GM18867 (cell line): ENCODE measurements at regions not wholly inside any gene's neighbourhood (a gene's known extent, or its start where the extent isn't known, plus 50 kb on each side); places are given as distances from the start of the nearest gene placed in this dataset.

Experiments
- ATAC-seq: cut with Tn5 transposase; IDR thresholded peaks from one replicate; pipeline ENCODE4 v1.9.1; 2021; ENCODE audit warnings: mild to moderate bottlenecking, moderate library complexity; ENCODE audit not compliant: unreplicated experiment

DNA sequence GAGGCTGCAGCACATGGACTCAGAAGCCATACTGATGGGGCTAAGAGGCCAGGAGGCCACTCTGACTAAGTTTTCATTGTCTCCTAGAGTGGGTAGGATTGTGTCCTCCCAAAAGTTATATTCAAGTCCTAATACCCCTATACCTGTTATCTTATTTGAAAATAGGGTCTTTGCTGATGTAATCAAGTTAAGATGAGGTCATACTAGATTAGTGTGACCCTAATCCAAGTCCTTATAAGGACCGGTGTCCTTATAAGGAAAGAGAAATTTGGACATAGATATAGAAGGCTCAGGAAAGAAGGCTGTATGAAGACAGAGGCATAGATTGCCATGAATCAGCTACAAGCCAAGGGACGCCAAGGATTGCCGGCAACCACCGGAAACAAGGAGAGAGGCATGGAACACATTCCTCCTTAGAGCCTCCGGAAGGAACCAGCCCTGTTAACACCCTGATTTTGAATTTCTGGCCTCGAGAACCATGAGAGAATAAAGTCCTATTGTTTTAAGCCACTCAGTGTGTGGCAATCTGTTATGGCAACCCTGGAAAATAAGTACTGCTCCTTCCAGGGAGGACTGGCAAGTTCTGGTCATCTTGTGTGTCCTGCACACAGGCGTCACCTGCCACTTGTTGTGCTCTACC, 157.0 kb downstream of the EMX2 start:
- ATAC-seq: no peak

DNA sequence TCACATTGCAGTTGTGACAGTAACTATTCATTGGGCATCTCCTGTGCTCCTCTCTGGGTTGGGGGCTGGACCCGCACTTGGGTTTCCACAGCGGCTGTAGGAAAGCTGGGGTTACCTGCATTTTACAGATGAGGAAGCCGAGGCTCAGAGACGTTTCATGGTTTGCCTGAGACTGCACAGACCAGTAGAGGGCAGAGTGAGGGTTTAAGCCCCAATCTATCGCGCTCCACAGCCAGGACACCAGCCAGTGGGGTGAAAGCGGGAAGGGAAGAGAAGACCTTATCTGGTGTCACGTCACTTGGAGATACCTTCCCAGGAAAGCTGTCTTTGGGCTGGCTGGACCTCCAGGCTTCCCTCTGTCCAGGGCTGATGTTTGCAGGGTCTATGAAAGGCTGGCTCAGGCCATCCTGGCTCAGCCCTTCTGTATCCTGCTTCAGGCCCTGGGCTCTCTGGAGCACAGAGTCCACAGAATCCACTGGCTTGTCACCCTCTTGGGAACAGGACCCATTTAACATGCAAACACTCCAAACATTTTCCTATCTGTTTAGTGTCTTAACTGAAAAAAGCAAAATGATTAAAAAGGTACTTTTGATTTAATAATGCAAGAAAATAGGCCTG, 167.7 kb downstream of the EMX2 start:
- ATAC-seq: no peak

DNA sequence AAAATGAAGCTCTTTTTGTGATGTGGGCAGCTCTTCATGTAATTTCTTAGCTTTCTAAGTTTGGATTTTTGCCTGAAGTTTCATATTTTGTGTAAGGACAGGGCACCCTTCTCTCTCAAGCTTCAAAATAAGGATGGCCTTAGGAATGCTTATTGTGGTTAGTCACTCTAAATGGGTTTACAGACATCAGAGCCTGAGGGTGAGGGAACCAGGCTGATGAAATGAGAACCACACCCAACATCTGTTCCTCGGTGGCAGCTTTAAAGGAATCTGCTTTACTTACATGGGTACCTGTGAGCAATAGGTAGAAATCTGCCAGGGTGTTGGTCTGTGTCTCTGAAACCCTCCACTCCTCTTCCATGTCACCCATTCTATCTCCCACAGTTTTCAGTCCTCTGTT, 174.3 kb downstream of the EMX2 start:
- ATAC-seq: no peak

DNA sequence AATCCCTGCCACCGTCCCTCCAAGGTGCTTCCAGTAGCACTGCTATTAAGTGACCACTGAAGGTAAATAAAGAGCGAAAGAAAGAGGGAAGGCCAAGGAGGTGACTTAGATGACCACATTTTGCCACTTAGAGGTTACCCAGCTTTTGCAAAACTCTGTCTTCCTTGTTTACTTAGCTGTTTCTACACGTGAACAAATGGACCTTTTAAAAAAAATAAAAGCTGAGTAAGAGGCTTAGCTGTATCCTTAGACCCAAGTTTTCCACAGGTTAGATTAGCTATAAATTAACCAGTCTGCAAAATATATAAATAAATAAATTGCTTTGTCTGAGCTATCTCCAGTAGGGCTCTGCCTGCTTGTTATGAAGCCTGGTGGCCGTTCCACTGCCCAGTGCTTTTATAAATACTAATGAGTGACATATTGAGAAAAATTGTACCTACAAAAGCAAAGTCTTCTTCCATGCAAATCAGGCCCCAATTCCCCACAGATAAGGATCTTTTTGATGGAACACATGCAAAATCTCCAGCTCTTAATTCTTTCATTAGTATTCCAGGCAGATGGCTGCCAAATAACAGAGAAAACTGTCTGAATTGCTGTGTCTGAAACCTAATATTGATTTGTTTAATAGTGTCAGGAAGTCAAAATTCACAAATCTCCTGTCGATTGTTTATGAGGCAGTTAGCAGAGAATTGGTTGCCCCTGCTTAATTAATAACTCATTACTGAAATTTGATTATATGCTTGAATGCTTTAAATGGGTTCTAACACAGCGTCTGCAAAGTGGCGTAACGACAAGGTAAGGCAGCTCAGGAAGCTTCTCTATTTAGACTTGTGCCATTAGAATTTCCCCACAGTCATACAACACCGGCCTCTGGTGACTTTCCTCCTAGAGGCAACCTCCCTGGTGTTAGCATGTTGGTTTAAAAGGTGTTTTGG, 176.7 kb downstream of the EMX2 start:
- ATAC-seq: no peak

DNA sequence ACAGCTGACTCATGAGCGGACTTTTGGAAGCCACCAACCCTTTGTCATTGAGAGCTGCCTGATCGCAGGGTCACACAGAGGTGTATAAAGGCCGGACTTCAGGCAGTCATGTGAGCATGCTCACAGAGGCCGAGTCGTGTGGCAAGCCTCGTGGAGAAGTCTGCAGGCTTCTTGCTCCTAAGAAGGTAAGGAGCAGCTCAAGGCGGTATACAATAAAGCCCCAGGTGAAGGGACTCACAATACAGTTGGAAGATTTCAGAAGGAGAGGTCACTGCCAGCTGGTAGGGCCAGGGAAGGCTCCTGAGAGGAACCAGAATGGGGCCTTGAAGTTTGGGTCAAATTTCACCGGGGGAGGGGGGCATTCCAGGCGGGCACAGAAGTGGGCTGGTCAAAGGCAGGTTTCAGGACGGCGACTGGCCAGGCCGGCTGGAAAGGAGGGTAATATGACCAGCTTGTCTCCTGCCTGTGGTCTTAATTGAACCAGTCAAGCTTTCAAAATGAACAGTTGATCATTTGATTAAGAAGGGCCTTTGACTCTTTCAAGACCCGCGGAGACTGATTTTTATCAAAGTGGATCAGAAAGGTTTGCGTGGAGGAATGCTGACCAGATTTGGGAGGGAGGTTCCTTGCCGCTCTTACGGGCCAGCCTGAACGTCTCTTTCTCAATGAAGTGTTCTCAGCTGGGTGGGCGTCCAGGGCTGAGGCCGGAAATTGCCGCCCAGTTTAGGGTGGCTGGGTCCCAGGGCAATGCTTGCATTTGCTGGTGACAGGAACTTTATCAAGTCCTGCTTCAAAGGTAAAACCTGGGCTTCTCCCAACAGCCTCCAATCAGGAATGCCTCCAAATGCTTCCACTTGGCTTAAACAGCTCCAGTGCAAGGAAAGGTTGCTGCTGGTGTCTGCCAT, 178.6 kb downstream of the EMX2 start:
- no peak for ATAC-seq

DNA sequence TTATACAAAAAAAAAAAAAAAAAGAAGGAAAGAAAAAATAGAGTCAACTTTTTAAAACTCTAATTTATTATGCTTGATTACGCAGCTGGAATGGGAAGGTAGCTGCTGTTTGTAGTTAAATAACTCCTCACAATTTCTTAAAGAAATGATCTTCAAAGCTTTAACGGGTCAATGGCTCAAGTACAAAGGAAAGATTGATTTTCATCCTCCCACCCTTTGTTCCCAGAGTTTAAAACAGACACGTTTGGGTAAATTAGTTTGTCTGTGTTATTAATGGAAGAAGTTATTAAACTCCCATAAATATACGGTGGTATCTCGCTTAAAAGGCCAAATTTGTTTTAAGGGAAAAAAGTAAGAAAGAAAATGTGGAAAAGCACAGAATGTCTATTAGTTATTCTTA, 179.3 kb downstream of the EMX2 start:
- ATAC-seq: no peak

DNA sequence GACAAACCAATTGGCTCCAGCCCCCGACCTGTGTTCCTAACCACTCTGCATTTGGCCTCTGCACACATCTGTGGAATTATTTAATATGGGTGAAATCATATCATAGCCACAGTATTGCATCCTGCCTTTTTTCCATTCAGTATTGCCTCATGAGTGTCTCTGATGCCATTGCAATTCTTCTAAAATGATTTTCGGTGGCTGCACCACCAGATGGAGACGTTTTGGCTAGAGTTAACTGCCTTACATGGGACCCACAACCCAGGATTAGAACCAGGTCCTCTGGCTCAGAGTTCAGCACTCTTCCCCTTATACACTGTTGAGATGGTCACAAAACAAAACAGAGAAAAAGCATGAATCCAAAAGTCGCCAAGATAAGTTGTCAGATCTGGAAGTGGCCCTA, 180.8 kb downstream of the EMX2 start:
- ATAC-seq: no peak

DNA sequence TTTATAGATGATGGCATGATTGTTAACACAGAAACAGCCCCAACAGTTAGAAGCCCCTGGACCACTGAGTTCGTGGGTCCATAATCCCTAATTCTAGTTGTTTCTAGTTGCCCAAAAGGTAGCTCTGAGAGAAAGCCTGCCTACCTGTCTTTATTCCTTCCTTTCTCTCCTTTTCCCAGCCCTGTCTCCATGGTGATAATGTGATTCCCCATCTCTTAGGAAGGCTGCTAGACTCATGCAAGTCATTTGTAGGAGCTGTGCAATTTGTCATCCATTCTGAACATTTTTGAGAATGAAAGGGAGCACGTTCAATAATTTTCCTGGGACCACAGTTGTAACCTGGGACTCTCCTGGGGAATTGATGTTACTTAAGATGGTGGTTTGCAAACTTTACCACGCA, 183.4 kb downstream of the EMX2 start:
- no peak for ATAC-seq

DNA sequence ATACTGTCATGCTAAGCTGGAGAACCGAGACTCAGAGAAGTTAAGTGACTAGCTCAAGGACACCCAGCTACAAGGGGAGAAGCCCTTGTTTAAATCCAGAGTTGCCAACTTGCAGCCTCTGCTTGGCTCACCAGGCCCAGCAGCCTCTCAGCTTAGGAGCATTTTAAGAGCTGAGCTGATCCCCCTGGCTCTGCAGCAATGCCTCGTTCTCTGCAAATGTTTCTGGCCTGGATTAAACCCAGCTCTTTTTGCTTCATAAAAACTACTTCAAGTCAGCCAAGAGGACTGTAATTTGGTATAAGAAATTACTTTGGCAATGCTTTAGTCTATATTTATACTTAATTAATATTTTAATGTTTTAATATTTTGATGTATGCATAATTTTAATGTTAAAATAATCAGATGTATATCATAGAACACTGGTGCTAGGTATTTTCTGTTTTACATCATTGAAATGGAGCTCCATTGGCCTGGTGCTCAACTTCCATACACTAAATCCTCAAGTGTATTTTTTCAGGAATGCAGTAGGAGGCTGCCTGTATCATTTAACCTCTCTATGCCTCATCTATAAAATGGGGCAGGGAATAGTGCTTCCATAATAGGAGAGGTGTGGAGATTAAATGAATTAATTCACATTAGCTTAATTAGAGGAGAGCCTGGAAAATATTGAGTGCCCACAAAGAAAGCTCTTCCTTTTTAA, 184.2 kb downstream of the EMX2 start:
- ATAC-seq: no peak

DNA sequence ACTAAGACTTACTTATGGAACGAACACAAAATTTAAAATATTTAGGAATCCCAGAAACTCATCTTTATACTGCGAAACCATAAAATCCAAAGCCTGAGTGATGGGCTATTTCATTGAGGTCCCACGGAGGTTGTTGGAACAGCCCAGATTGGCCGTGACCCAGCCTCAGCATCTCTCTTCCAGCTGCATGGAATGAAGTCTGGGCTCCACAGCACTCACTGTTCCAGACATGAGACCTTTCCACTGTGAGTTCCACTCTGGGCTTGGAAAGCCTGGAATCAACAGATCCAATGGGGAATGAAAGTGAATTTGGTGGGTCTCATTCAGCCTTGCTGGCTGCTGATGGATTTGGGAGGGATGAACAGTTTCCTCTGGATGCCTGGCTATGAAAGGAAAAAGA, 184.9 kb downstream of the EMX2 start:
- ATAC-seq: no peak

DNA sequence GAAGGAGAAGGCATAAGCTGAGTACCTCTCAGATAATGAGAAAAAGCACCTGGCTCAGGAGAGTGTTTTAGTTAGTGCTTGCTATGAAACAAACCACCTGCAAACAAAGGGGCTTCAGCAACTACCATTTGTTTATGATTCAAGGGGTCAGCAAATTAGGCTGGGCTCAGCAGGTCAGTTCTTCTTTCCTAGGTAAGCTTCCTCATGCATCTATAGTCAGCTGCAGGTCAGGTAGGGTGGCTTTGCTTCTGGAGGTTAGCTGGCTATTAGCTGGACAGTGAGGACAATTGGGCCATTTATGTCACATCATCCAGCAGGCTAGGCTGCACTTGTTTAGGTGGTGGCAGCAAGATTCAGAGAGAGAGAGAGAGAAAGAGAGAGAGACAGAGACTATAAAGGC, 185.5 kb downstream of the EMX2 start:
- ATAC-seq: no peak

DNA sequence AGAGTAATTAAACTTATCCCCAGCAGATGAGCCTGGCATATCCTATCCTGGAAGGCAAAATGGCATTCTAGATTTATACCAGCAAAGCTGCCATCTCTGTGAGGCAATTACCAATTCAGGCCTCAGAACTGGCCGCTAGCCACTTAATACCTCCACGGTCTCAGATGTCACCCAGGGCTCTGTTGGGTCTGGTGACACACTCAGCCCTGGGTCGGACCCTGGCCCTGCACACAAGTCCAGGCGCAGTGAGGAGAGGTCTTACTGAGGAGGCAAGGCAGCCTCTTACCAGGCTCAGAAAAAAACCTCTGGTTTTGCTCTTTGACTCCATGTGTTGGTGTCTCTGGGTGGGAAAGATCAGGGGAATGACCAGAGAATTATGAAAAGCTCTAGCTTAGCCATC, 186.6 kb downstream of the EMX2 start:
- ATAC-seq: no peak

DNA sequence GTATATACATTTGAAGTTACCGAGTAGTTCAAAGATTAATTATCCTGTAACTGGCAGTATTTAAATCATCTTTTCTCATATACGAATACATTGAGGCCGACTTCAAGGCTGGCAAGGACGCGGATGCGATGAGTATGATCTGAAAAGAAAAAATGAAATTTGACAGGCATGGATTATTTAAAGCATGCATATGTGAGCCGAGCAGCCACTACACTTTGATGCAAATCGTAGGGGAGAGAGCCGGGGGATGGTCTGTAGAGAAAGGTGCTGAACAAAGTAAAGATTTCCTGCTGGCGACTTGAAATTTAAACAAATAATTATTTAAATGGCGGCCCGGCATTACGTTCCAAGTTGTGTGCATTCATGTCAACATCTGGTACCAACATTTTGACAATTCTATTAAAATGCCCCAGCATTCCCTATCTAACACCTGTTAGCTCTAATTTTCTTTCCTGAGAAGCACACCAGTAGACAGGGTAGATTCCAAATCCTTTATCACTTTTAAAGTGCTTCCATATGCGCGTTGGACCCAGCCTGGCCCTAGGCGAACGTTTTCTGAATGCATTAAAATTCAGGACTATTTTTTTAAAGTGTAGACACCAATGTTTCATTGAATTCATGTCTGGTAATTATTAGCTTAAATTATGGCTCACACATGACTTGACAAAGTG, 188.7 kb downstream of the EMX2 start:
- ATAC-seq: no peak

DNA sequence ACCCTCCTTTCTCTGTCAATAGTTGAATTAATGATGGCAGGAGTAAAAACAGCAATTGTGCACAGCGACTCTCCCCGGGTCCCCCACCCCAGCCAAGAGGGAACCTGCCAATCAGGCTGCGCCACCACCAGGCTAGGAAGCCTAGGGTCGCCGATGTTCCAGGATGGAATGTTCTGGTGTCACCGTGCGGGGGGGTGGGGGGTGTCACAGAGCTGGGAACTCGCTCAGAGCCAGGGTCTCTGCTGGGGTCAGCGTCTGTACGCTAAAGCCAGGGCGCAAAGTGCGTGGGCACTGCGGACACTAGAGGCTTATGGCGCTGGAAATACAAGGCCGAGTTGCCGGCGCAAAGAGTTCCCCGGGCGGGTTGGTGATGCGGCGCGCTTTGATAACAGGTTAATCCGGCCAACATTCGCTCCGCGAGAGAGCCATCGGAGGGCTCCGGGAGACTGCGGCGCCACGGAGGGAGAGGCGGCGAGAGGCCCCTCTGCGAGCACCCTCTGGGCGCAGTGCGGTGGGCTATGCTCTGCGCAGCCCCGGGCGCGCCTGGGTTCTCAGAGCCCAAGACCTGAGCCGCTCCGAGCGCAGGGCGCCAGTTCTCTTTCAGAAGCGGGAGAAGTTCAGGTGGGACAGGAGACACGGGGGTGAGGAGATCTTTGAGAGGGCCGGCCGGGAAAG, 192.3 kb downstream of the EMX2 start:
- no peak for ATAC-seq

DNA sequence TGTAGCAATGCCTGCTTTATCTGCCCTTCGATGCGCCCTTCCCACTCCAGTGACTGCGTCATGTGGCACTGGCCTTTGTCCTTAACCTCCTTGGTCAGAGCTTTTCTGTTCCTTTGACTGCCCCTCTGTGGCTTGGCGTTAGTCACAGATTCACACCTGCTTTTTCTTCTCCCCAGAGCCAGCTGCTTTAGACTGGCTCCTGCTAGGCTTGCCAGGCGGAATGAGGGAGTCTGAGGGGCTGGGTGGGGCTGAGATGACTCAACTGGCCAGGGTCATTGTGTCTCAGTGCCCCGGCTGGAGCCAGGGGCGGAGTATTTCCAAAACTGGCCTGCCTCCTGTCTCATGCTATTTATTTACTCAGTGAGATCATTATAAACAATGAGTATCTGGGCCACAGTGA, 194.1 kb downstream of the EMX2 start:
- no peak for ATAC-seq

DNA sequence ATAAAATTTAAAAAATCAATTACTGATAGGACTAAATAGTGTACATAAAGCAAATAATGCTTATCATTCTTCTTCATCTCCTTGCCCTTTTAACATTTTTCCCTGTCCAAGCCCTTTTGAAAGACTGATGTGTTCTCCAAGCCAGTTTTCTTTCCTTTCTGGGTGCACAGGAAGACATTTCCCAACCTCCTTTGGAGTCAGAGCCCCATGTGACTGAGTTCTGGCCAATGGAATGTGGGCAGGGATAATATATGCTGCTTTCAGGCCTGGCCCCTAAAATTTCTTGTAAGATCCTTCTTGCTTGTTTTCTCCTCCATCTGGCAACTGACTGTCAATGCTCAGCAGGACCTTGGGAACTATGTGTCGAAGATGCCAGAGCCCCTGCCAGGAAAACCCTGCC, 197.5 kb downstream of the EMX2 start:
- no peak for ATAC-seq

DNA sequence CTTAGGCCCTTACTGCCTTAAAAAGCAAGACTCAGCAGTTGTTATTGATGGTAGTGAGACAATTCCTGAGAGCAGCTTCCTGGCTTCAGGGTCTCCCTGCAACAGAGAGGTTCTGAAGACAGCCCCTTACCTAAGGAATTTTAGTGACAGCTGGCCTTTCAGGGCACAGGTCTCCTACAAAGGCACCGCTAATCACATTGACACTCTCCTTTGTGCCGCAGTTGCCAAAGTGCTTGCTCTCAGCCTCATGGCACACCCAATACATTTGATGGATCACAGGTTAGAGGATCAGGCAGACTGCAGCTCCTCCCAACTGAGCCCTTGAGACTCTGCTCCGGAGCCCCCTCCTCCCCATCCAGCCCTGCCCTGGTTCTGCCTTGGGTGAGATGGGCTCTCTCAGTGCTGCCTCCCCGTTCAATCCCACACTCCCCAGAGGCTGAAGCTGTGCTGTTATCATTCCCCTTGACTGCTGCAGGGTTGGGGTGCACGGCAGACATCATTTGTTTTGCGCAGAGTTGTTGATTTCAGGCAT, 198.2 kb downstream of the EMX2 start:
- no peak for ATAC-seq

DNA sequence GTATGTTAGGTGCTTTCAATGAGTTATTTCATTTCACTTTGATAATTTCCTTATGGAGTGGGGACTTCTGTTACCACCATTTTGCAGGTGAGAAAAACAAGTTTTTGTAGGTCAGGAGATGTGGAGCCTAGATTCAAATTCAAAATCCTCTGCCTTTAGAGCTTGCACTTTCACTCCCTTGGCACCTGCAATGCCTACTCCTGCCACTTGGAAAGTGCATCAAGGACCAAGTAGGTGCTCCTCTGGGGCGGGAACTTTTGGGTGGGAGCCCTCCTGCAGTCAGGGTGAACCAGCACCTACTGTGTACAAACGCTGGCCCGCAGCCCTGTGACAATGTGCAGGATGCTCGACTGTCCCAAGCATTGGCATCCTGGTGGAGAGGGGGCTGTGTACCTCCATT, 199.0 kb downstream of the EMX2 start:
- ATAC-seq: no peak

DNA sequence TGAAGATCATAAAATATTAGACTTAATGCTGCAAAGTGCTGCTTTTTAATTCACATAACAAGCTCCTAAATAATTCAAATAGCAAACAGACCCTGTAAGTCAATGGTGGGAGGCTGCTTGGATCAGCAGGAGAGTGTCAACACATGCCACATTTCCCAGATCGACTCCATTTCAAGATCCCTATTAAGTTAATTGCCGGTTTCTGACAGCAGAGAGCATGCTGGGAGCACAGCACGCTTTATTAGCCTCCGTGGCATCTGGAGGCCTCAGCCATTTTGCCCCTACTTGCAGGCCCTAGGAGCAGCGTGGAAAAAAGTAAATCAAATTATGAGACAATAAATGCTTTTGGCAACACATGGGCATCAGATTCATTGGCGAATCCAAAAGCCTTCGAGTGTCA, 201.0 kb downstream of the EMX2 start:
- no peak for ATAC-seq
